GM23338 (cell line): ENCODE measurements at regions not wholly inside any gene's neighbourhood (a gene's known extent, or its start where the extent isn't known, plus 50 kb on each side); places are given as distances from the start of the nearest gene placed in this dataset.

Experiments used
- ATAC-seq: fragments of 200-7000 bp; cut with Tn5 transposase; 3 replicates; pipeline ENCODE4 v1.9.1; 2020
- DNase-seq: peaks from one replicate; pipeline ENCODE4 v3.0.0-alpha.2; 2015; ENCODE audit warnings: low spot score
- H2AFZ ChIP-seq: fragments of 200-600 bp; sonication (generic); 2 replicates; pipeline ENCODE4 v1.8.0; 2016; ENCODE audit warnings: antibody characterized with exemption, mild to moderate bottlenecking, moderate library complexity
- H3F3A ChIP-seq: fragments of 200-600 bp; sonication (generic); replicated peaks from 2 replicates; pipeline ENCODE4 v1.8.0; 2017; ENCODE audit warnings: antibody characterized with exemption, mixed run types, low read depth
- H3K27ac ChIP-seq: fragments of 200-600 bp; sonication (generic); 2 replicates; pipeline ENCODE4 v1.6.1; 2016; ENCODE audit warnings: low read depth
- H3K27me3 ChIP-seq: fragments of 200-600 bp; sonication (generic); 2 replicates; pipeline ENCODE4 v1.8.0; 2016; ENCODE audit warnings: mild to moderate bottlenecking, mixed run types, moderate library complexity; ENCODE audit not compliant: insufficient read depth
- H3K36me3 ChIP-seq: fragments of 200-600 bp; sonication (generic); 2 replicates; pipeline ENCODE4 v1.8.0; 2016; ENCODE audit warnings: mild to moderate bottlenecking; ENCODE audit not compliant: insufficient read depth
- H3K4me1 ChIP-seq: fragments of 200-600 bp; sonication (generic); 2 replicates; pipeline ENCODE4 v1.8.0; 2016; ENCODE audit warnings: mild to moderate bottlenecking, moderate library complexity; ENCODE audit not compliant: insufficient read depth
- H3K4me2 ChIP-seq: fragments of 200-600 bp; sonication (generic); 2 replicates; pipeline ENCODE4 v1.7.1; 2017; ENCODE audit warnings: mixed run types
- H3K4me3 ChIP-seq: fragments of 200-600 bp; sonication (generic); 2 replicates; pipeline ENCODE4 v1.6.1; 2016; ENCODE audit warnings: mixed run types
- H3K79me2 ChIP-seq: fragments of 200-600 bp; sonication (generic); replicated peaks from 2 replicates; pipeline ENCODE4 v1.8.0; 2017; ENCODE audit warnings: mild to moderate bottlenecking; ENCODE audit not compliant: insufficient read depth
- H3K9me2 ChIP-seq: fragments of 200-600 bp; sonication (generic); 2 replicates; pipeline ENCODE4 v1.8.0; 2017; ENCODE audit not compliant: insufficient read depth
- H4K20me1 ChIP-seq: fragments of 200-600 bp; sonication (generic); replicated peaks from 2 replicates; pipeline ENCODE4 v1.8.0; 2017; ENCODE audit warnings: mild to moderate bottlenecking; ENCODE audit not compliant: insufficient read depth
- H3K27ac Mint-ChIP-seq: 2 replicates; pipeline ENCODE4 v1.8.0; 2020; ENCODE audit warnings: inconsistent platforms, mild to moderate bottlenecking, moderate library complexity, mixed read lengths
- H3K27me3 Mint-ChIP-seq: 3 replicates; pipeline ENCODE4 v1.8.0; 2022; ENCODE audit warnings: low read depth, mild to moderate bottlenecking, moderate library complexity, mixed read lengths, inconsistent platforms; ENCODE audit not compliant: insufficient read depth, poor library complexity
- H3K36me3 Mint-ChIP-seq: 3 replicates; pipeline ENCODE4 v1.8.0; 2021; ENCODE audit warnings: low read depth, mild to moderate bottlenecking, inconsistent platforms, moderate library complexity, mixed read lengths
- H3K4me1 Mint-ChIP-seq: 3 replicates; pipeline ENCODE4 v1.8.0; 2020; ENCODE audit warnings: mild to moderate bottlenecking, inconsistent platforms, mixed read lengths
- H3K4me3 Mint-ChIP-seq: 3 replicates; pipeline ENCODE4 v1.8.0; 2021; ENCODE audit warnings: moderate library complexity, mild to moderate bottlenecking, inconsistent platforms, mixed read lengths
- H3K9me3 Mint-ChIP-seq: 3 replicates; pipeline ENCODE4 v1.8.0; 2020; ENCODE audit warnings: moderate library complexity, mild to moderate bottlenecking, inconsistent platforms, mixed read lengths
- CREB1 ChIP-seq: fragments of 250-450 bp; sonication (Bioruptor Pico); IDR thresholded peaks from 2 replicates; pipeline ENCODE4 v1.5.0; 2020; ENCODE audit warnings: low read depth, mild to moderate bottlenecking, moderate library complexity
- EZH2 ChIP-seq: fragments of 200-600 bp; sonication (generic); IDR thresholded peaks from one replicate; pipeline ENCODE4 v1.8.0; 2017; ENCODE audit warnings: antibody characterized with exemption, mild to moderate bottlenecking, low read depth; ENCODE audit not compliant: unreplicated experiment
- EZH2phosphoT487 ChIP-seq: fragments of 200-600 bp; sonication (generic); IDR thresholded peaks from one replicate; pipeline ENCODE4 v1.8.1; 2018; ENCODE audit warnings: antibody characterized with exemption; ENCODE audit not compliant: unreplicated experiment
- JUNB ChIP-seq: IDR thresholded peaks from one replicate; pipeline ENCODE4 v1.6.1; 2016; ENCODE audit warnings: antibody characterized with exemption; ENCODE audit not compliant: unreplicated experiment
- NANOG ChIP-seq: IDR thresholded peaks from 2 replicates; pipeline ENCODE4 v1.6.1; 2016; ENCODE audit warnings: antibody characterized with exemption, borderline replicate concordance
- POLR2AphosphoS5 ChIP-seq: IDR thresholded peaks from 2 replicates; pipeline ENCODE4 v1.6.1; 2016; ENCODE audit warnings: antibody characterized with exemption, low read depth
- STAT1 ChIP-seq: IDR thresholded peaks from one replicate; pipeline ENCODE4 v1.6.1; 2016; ENCODE audit warnings: antibody characterized with exemption; ENCODE audit not compliant: unreplicated experiment
- ZNF114 ChIP-seq: fragments of 250-450 bp; sonication (Bioruptor Pico); IDR thresholded peaks from 2 replicates; pipeline ENCODE4 v1.5.0; 2020; ENCODE audit warnings: mild to moderate bottlenecking, moderate library complexity
- ZNF331 ChIP-seq: fragments of 250-450 bp; sonication (Bioruptor Pico); IDR thresholded peaks from 2 replicates; pipeline ENCODE4 v1.5.0; 2020; ENCODE audit warnings: low read depth, mild to moderate bottlenecking, moderate library complexity
- TF ChIP-seq, protein P1 (sequence below): IDR thresholded peaks from 2 replicates; pipeline ENCODE4 v1.6.1; 2016; ENCODE audit warnings: antibody characterized with exemption
- TF ChIP-seq, protein P2 (sequence below), 2 experiments: fragments of 200-600 bp in 1 of 2; sonication (generic) in 1 of 2; conservative IDR thresholded peaks; 2 replicates each; pipeline versions ENCODE4 v1.5.1 to v1.6.1; 2016 to 2017; ENCODE audit warnings: antibody characterized with exemption in 2 of 2, low read depth in 2 of 2, mild to moderate bottlenecking in 2 of 2, moderate library complexity in 1 of 2
- TF ChIP-seq, protein P3 (sequence below): IDR thresholded peaks from one replicate; pipeline ENCODE4 v1.6.1; 2018; ENCODE audit warnings: antibody characterized with exemption; ENCODE audit not compliant: unreplicated experiment

DNA sequence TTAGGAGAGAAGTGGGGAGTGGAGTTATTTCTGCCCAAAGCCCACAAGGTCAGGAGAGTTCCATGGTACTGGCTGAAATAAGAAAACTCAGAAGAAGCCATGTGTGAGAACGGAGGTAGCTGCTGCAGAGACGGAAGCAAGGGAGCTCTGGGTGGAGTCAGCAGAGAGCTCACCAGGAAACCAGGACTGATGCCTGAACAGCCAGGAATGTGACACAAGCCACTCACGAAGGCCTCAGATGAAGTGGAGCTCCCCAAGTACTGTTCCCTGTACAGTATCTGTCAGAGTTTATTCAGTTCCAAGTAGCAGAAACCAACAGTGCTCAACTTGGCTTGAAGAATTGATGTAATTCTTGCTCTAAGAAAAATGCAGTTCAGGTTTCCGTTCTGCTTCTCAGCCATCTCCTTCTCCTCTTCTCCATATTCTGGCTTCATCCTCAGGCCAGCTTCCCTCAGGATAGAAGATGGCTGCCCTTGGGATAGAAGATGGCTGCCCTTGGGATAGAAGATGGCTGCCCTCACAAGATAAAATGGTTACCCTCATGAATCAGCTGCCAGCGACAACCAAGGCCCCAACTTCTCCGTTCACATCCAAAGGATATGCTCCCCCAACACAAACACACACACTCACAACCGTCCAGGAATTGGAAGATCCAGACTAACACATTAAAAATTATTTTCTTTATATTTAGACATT lies 117.4 kb upstream of the SH3BP4 start:
- Histone ChIP-seq H3K9me2 (0 out of 2 replicates have a peak, but pooled peaks cover 4% of the 10 kb centered on the region), H3K27me3 (no peaks in the 10 kb centered on the region), H3K36me3 (no peaks in the 10 kb centered on the region), H3K27ac (no peak overlapping the region), H3K4me1 (no peaks in the 10 kb centered on the region), H3K4me2 (no peak overlapping the region), H3K4me3 (no peak overlapping the region), H3K79me2 (no peaks in the 10 kb centered on the region), H2AFZ (no peak overlapping the region), H3F3A (no peaks in the 10 kb centered on the region), H4K20me1 (no peaks in the 10 kb centered on the region)
- TF ChIP-seq ZNF331 (CRISPR knock-in tag) (no peak), NANOG (no peak), JUNB (no peak), ZNF114 (CRISPR knock-in tag) (no peak), POLR2AphosphoS5 (no peak), STAT1 (no peak), EZH2 (no peak), EZH2phosphoT487 (no peak), CREB1 (no peak)
- TF ChIP-seq, protein P1, sequence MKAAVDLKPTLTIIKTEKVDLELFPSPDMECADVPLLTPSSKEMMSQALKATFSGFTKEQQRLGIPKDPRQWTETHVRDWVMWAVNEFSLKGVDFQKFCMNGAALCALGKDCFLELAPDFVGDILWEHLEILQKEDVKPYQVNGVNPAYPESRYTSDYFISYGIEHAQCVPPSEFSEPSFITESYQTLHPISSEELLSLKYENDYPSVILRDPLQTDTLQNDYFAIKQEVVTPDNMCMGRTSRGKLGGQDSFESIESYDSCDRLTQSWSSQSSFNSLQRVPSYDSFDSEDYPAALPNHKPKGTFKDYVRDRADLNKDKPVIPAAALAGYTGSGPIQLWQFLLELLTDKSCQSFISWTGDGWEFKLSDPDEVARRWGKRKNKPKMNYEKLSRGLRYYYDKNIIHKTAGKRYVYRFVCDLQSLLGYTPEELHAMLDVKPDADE = no peak
- TF ChIP-seq, protein P2, sequence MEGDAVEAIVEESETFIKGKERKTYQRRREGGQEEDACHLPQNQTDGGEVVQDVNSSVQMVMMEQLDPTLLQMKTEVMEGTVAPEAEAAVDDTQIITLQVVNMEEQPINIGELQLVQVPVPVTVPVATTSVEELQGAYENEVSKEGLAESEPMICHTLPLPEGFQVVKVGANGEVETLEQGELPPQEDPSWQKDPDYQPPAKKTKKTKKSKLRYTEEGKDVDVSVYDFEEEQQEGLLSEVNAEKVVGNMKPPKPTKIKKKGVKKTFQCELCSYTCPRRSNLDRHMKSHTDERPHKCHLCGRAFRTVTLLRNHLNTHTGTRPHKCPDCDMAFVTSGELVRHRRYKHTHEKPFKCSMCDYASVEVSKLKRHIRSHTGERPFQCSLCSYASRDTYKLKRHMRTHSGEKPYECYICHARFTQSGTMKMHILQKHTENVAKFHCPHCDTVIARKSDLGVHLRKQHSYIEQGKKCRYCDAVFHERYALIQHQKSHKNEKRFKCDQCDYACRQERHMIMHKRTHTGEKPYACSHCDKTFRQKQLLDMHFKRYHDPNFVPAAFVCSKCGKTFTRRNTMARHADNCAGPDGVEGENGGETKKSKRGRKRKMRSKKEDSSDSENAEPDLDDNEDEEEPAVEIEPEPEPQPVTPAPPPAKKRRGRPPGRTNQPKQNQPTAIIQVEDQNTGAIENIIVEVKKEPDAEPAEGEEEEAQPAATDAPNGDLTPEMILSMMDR (conservative IDR thresholded peaks at IDR 0.05; ENCODE audit: low read depth in 2 of 2) = no peak
- TF ChIP-seq, protein P3, sequence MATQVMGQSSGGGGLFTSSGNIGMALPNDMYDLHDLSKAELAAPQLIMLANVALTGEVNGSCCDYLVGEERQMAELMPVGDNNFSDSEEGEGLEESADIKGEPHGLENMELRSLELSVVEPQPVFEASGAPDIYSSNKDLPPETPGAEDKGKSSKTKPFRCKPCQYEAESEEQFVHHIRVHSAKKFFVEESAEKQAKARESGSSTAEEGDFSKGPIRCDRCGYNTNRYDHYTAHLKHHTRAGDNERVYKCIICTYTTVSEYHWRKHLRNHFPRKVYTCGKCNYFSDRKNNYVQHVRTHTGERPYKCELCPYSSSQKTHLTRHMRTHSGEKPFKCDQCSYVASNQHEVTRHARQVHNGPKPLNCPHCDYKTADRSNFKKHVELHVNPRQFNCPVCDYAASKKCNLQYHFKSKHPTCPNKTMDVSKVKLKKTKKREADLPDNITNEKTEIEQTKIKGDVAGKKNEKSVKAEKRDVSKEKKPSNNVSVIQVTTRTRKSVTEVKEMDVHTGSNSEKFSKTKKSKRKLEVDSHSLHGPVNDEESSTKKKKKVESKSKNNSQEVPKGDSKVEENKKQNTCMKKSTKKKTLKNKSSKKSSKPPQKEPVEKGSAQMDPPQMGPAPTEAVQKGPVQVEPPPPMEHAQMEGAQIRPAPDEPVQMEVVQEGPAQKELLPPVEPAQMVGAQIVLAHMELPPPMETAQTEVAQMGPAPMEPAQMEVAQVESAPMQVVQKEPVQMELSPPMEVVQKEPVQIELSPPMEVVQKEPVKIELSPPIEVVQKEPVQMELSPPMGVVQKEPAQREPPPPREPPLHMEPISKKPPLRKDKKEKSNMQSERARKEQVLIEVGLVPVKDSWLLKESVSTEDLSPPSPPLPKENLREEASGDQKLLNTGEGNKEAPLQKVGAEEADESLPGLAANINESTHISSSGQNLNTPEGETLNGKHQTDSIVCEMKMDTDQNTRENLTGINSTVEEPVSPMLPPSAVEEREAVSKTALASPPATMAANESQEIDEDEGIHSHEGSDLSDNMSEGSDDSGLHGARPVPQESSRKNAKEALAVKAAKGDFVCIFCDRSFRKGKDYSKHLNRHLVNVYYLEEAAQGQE = no peak
- Mint-ChIP-seq H3K4me1 (no peaks in the 10 kb centered on the region), H3K9me3 (no peaks in the 10 kb centered on the region), H3K27me3 (peaks cover 4% of the 10 kb centered on the region), H3K36me3 (no peaks in the 10 kb centered on the region; the same call in 2 of the 3 replicates), H3K4me3 (no peak overlapping the region), H3K27ac (no peak overlapping the region)
- no peak for DNase-seq
- no peak for ATAC-seq
